Tibial nerve (tissue), 4 donors: ENCODE measurements at regions not wholly inside any gene's neighbourhood (a gene's known extent, or its start where the extent isn't known, plus 50 kb on each side); places are given as distances from the start of the nearest gene placed in this dataset.

Source experiments
- DNase-seq, 2 donors: peaks; one replicate each; pipeline ENCODE4 v3.0.0-alpha.2; 2019; ENCODE audit warnings: low spot score in 2 of 2
- H3K27ac ChIP-seq, 4 donors: fragments of 200-600 bp; sonication (generic) in 3 of 4; one replicate each; pipeline ENCODE4 v1.5.1; 2017 to 2019; ENCODE audit warnings: mild to moderate bottlenecking in 1 of 4
- H3K27me3 ChIP-seq, 2 donors: fragments of 200-600 bp; sonication (generic) in 1 of 2; one replicate each; pipeline versions ENCODE4 v1.5.1 to v1.6.0; 2017 to 2019
- H3K36me3 ChIP-seq, 3 donors: fragments of 200-600 bp; sonication (generic); one replicate each; pipeline ENCODE4 v1.5.1; 2018 to 2019
- H3K4me1 ChIP-seq, 4 donors: fragments of 200-600 bp; sonication (generic) in 3 of 4; one replicate each; pipeline ENCODE4 v1.5.1; 2017 to 2019
- H3K4me3 ChIP-seq, 4 donors: fragments of 200-600 bp; sonication (generic) in 3 of 4; one replicate each; pipeline ENCODE4 v1.5.1; 2017 to 2019; ENCODE audit warnings: mild to moderate bottlenecking in 1 of 4, moderate library complexity in 1 of 4
- H3K9me3 ChIP-seq, 4 donors: fragments of 200-600 bp; sonication (generic) in 3 of 4; one replicate each; pipeline ENCODE4 v1.5.1; 2017 to 2019
- CTCF ChIP-seq, 5 experiments: fragments of 200-600 bp in 3 of 5; fragments of 450-650 bp in 2 of 5; sonication (generic) in 3 of 5; IDR thresholded peaks; one replicate each; pipeline ENCODE4 v1.5.1; 2016 to 2019; ENCODE audit warnings: antibody characterized with exemption in 5 of 5, mild to moderate bottlenecking in 3 of 5, moderate library complexity in 2 of 5
- EP300 ChIP-seq, 2 donors: sonication (generic); formaldehyde crosslinking; IDR thresholded peaks; one replicate each; pipeline ENCODE4 v1.6.1; 2017; ENCODE audit warnings: antibody characterized with exemption in 2 of 2, mild to moderate bottlenecking in 1 of 2
- POLR2A ChIP-seq, 2 donors: fragments of 450-650 bp; IDR thresholded peaks; one replicate each; pipeline ENCODE4 v1.6.1; 2017; ENCODE audit warnings: antibody characterized with exemption in 2 of 2, mild to moderate bottlenecking in 2 of 2, moderate library complexity in 2 of 2
- WGBS, 2 donors: methylation state at CpG; one replicate each; pipeline ENCODE4 v1.1.5; 2018; 5-methylcytosine and 5-hydroxymethylcytosine counted together

- TF ChIP-seq CTCF (IDR thresholded peaks at IDR 0.05) (no peak), POLR2A (IDR thresholded peaks at IDR 0.05) (no peak), EP300 (IDR thresholded peaks at IDR 0.05) (no peak)
- H3K36me3 ChIP-seq, result no peaks in the 10 kb centered on the region
- 91 to 97% methylated on average over 2 of the region's 2 CpGs for WGBS, 2 donors
- H3K27ac ChIP-seq, result no peak overlapping the region
- H3K4me1 ChIP-seq, result no peaks in the 10 kb centered on the region
- no peak for DNase-seq
- no peaks in the 10 kb centered on the region for H3K27me3 ChIP-seq
- peaks cover 0 to 14% (median 0%) of the 10 kb centered on the region in 4 donors for H3K9me3 ChIP-seq
- no peak overlapping the region for H3K4me3 ChIP-seq
These were observed 436.0 kb upstream of the SEMA6A start for GRCh38 chr5:117010574-117010973.

- TF ChIP-seq EP300 (IDR thresholded peaks at IDR 0.05) (no peak), CTCF (IDR thresholded peaks at IDR 0.05) (no peak), POLR2A (IDR thresholded peaks at IDR 0.05) (no peak)
- no peak overlapping the region for H3K27ac ChIP-seq
- H3K4me3 ChIP-seq, result no peak overlapping the region
- no peaks in the 10 kb centered on the region for H3K4me1 ChIP-seq
- no peak for DNase-seq
- WGBS, 2 donors, result 91 to 92% methylated on average over 13 of the region's 13 CpGs
- H3K9me3 ChIP-seq, result peaks cover 0 to 7% (median 0%) of the 10 kb centered on the region in 4 donors
- no peaks in the 10 kb centered on the region for H3K27me3 ChIP-seq
- no peaks in the 10 kb centered on the region for H3K36me3 ChIP-seq
These were observed 423.4 kb upstream of the SEMA6A start for GRCh38 chr5:116998024-116998423.

- TF ChIP-seq POLR2A (IDR thresholded peaks at IDR 0.05), result no peak
- TF ChIP-seq CTCF (IDR thresholded peaks at IDR 0.05), result no peak
- no peak for TF ChIP-seq EP300 (IDR thresholded peaks at IDR 0.05)
- Histone ChIP-seq H3K9me3 (no peaks in the 10 kb centered on the region), H3K4me1 (no peaks in the 10 kb centered on the region), H3K27ac (no peak overlapping the region), H3K36me3 (no peaks in the 10 kb centered on the region), H3K27me3 (no peaks in the 10 kb centered on the region), H3K4me3 (no peak overlapping the region)
- no peak for DNase-seq
- 87 to 91% methylated on average over 2 of the region's 2 CpGs for WGBS, 2 donors
These were observed 418.1 kb upstream of the SEMA6A start for GRCh38 chr5:116992681-116993080.

- no peaks in the 10 kb centered on the region for H3K27me3 ChIP-seq
- TF ChIP-seq EP300 (IDR thresholded peaks at IDR 0.05), result no peak
- no peak for TF ChIP-seq CTCF (IDR thresholded peaks at IDR 0.05)
- no peaks in the 10 kb centered on the region for H3K9me3 ChIP-seq
- no peaks in the 10 kb centered on the region for H3K36me3 ChIP-seq
- DNase-seq, result no peak
- WGBS, 2 donors, result 47 to 54% methylated on average over 3 of the region's 3 CpGs
- H3K4me1 ChIP-seq, result no peaks in the 10 kb centered on the region
- no peak overlapping the region for H3K27ac ChIP-seq
- no peak overlapping the region for H3K4me3 ChIP-seq
These were observed 415.4 kb upstream of the SEMA6A start for GRCh38 chr5:116989995-116990394.

- H3K36me3 ChIP-seq, result no peaks in the 10 kb centered on the region
- no peak overlapping the region for H3K27ac ChIP-seq
- no peak overlapping the region for H3K4me3 ChIP-seq
- DNase-seq, result no peak
- H3K9me3 ChIP-seq, result no peaks in the 10 kb centered on the region
- no peaks in the 10 kb centered on the region for H3K27me3 ChIP-seq
- H3K4me1 ChIP-seq, result no peaks in the 10 kb centered on the region
- WGBS, 2 donors, result 86 to 87% methylated on average over 6 of the region's 6 CpGs
- TF ChIP-seq POLR2A (IDR thresholded peaks at IDR 0.05), result no peak
- TF ChIP-seq EP300 (IDR thresholded peaks at IDR 0.05), result no peak
- TF ChIP-seq CTCF (IDR thresholded peaks at IDR 0.05), result no peak
These were observed 407.4 kb upstream of the SEMA6A start for GRCh38 chr5:116982035-116982434.
